ENCODE measurements at regions not wholly inside any gene's neighbourhood (a gene's known extent, or its start where the extent isn't known, plus 50 kb on each side); places are given as distances from the start of the nearest gene placed in this dataset.

GRCh38 chr20:52534616-52535015 lies 343.0 kb upstream of the ZFP64 start:
- H3K27me3 ChIP-seq: no peaks in the 10 kb centered on the region
- intact Hi-C loops (cut with DNase I; ENCODE audit: low total_unique reads): no loop called here
- no peaks in the 10 kb centered on the region for H3K9me3 ChIP-seq
- DNase-seq: no peak
- H3K27ac ChIP-seq: no peak overlapping the region
- H3K36me3 ChIP-seq: no peaks in the 10 kb centered on the region
- WGBS, 5 donors: 80 to 86% (median 82%) methylated on average over 4 of the region's 4 CpGs
- TF ChIP-seq, protein P1, sequence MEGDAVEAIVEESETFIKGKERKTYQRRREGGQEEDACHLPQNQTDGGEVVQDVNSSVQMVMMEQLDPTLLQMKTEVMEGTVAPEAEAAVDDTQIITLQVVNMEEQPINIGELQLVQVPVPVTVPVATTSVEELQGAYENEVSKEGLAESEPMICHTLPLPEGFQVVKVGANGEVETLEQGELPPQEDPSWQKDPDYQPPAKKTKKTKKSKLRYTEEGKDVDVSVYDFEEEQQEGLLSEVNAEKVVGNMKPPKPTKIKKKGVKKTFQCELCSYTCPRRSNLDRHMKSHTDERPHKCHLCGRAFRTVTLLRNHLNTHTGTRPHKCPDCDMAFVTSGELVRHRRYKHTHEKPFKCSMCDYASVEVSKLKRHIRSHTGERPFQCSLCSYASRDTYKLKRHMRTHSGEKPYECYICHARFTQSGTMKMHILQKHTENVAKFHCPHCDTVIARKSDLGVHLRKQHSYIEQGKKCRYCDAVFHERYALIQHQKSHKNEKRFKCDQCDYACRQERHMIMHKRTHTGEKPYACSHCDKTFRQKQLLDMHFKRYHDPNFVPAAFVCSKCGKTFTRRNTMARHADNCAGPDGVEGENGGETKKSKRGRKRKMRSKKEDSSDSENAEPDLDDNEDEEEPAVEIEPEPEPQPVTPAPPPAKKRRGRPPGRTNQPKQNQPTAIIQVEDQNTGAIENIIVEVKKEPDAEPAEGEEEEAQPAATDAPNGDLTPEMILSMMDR (IDR thresholded peaks at IDR 0.05): no peak
- TF ChIP-seq EP300 (IDR thresholded peaks at IDR 0.05): no peak
- no peak for TF ChIP-seq POLR2A (IDR thresholded peaks at IDR 0.05)
- no peak for TF ChIP-seq POLR2AphosphoS5 (IDR thresholded peaks at IDR 0.05)
- H3K4me1 ChIP-seq: no peaks in the 10 kb centered on the region
- H3K4me3 ChIP-seq: no peak overlapping the region

DNA sequence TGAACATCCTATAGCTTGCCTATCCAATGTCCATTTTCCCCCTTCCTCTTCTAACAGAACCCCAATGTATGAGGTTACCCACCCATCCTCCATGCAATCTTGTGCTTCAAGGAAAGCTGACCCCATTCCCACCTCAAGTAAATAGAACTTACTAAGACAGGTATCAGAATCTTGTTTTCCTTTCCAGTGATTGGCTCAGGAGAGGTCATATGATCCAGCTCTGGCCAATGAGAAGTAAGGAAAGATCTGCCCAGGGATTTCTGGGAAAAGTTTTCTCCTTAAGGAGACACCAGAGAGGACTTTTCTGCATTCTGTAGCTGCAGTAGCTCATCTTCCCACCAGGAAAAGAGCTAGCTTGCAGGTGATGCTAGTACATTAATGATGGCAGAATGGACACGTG lies 341.8 kb upstream of the ZFP64 start:
- H3K9me3 ChIP-seq: no peaks in the 10 kb centered on the region
- H3K27me3 ChIP-seq: no peaks in the 10 kb centered on the region
- WGBS, 5 donors: 71 to 89% (median 85%) methylated on average over 1 of the region's 1 CpG
- intact Hi-C loops (cut with DNase I; ENCODE audit: low total_unique reads): no loop called here
- no peaks in the 10 kb centered on the region for H3K36me3 ChIP-seq
- DNase-seq: no peak
- TF ChIP-seq POLR2A (IDR thresholded peaks at IDR 0.05): no peak
- TF ChIP-seq, protein P1 (IDR thresholded peaks at IDR 0.05): no peak
- no peak for TF ChIP-seq EP300 (IDR thresholded peaks at IDR 0.05)
- no peak for TF ChIP-seq POLR2AphosphoS5 (IDR thresholded peaks at IDR 0.05)
- no peak overlapping the region for H3K27ac ChIP-seq
- no peaks in the 10 kb centered on the region for H3K4me1 ChIP-seq
- H3K4me3 ChIP-seq: no peak overlapping the region

GRCh38 chr20:52532674-52533073 lies 341.1 kb upstream of the ZFP64 start:
- H3K27me3 ChIP-seq: no peaks in the 10 kb centered on the region
- H3K27ac ChIP-seq: no peak overlapping the region
- intact Hi-C loops (cut with DNase I; ENCODE audit: low total_unique reads): no loop called here
- DNase-seq: no peak
- H3K4me3 ChIP-seq: no peak overlapping the region
- WGBS, 5 donors: 77 to 93% (median 89%) methylated on average over 5 of the region's 5 CpGs
- no peaks in the 10 kb centered on the region for H3K4me1 ChIP-seq
- TF ChIP-seq, protein P1 (IDR thresholded peaks at IDR 0.05): no peak
- no peaks in the 10 kb centered on the region for H3K36me3 ChIP-seq
- H3K9me3 ChIP-seq: no peaks in the 10 kb centered on the region

- Histone ChIP-seq H3K27ac (no peak overlapping the region), H3K9me3 (no peaks in the 10 kb centered on the region), H3K4me1 (no peaks in the 10 kb centered on the region), H3K36me3 (no peaks in the 10 kb centered on the region), H3K4me3 (no peak overlapping the region), H3K27me3 (no peaks in the 10 kb centered on the region)
- DNase-seq: no peak
- intact Hi-C loops (cut with DNase I; ENCODE audit: low total_unique reads): no loop called here
- WGBS, 5 donors: 75 to 88% (median 82%) methylated on average over 1 of the region's 1 CpG
- no peak for TF ChIP-seq POLR2AphosphoS5 (IDR thresholded peaks at IDR 0.05)
- TF ChIP-seq, protein P1 (IDR thresholded peaks at IDR 0.05): no peak
- no peak for TF ChIP-seq EP300 (IDR thresholded peaks at IDR 0.05)
- no peak for TF ChIP-seq POLR2A (IDR thresholded peaks at IDR 0.05)
These were observed 339.0 kb upstream of the ZFP64 start for GRCh38 chr20:52530571-52530970.
